ENCODE measurements at regions not wholly inside any gene's neighbourhood (a gene's known extent, or its start where the extent isn't known, plus 50 kb on each side); places are given as distances from the start of the nearest gene placed in this dataset.

DNA sequence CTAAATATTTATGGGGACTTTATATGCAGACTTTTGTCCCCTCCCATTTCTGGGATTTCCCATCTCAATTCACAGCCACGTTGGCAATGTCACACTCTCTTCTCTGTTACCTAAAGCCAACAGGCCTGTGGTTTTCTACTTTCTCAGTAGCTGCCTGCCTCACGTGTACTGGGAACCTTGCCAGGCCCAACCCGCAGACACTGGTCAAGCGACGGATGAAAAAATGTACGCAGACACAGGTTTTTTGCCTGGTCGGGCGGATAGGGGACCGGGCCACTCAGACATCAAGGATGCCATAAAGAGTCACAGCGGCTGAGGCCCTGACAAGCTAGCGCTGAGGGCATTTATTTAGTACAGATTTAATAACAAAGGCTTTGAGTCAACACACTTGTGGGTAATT lies 204.4 kb upstream of the DPP6 start:
- TF ChIP-seq CTCF (IDR thresholded peaks at IDR 0.05) (no peak), POLR2A (IDR thresholded peaks at IDR 0.05) (no peak)

Data from Peyer's patch (tissue), 4 donors.